ENCODE measurements at regions not wholly inside any gene's neighbourhood (a gene's known extent, or its start where the extent isn't known, plus 50 kb on each side); places are given as distances from the start of the nearest gene placed in this dataset.

- H3K9me3 ChIP-seq (ENCODE audit: insufficient read depth, low read length) = no peaks in the 10 kb centered on the region
- no peak overlapping the region for H3K27ac ChIP-seq (ENCODE audit: low read length)
- no peak overlapping the region for H3K4me3 ChIP-seq (ENCODE audit: low read length)
- no peak overlapping the region for H2AFZ ChIP-seq (ENCODE audit: low read depth, low read length)
- H3K79me2 ChIP-seq (ENCODE audit: low read length) = no peaks in the 10 kb centered on the region
- H4K20me1 ChIP-seq (ENCODE audit: insufficient read depth, low read length) = no peaks in the 10 kb centered on the region
- no peaks in the 10 kb centered on the region for H3K36me3 ChIP-seq (replicated peaks; ENCODE audit: low read depth, low read length)
- H3K27me3 ChIP-seq (ENCODE audit: low read depth, low read length) = peaks cover 59% of the 10 kb centered on the region
- peaks cover 6% of the 10 kb centered on the region; the same call in 1 of the 2 replicates for H3K4me1 ChIP-seq (ENCODE audit: low read length)
- no peak overlapping the region for H3K9ac ChIP-seq (ENCODE audit: low read length)
- no peak overlapping the region for H3K4me2 ChIP-seq (ENCODE audit: low read length)
- TF ChIP-seq EZH2phosphoT487 (IDR thresholded peaks at IDR 0.05; ENCODE audit: low read depth) = no peak
- no peak for TF ChIP-seq CTCF (IDR thresholded peaks at IDR 0.05; ENCODE audit: low read depth, low read length)
These were observed 229.2 kb downstream of the PTTG2 start for GRCh38 chr4:38189445-38189844.

GRCh38 chr4:38190717-38191178, 230.6 kb downstream of the PTTG2 start:
- Histone ChIP-seq H4K20me1 (ENCODE audit: insufficient read depth, low read length) (no peaks in the 10 kb centered on the region), H3K27ac (ENCODE audit: low read length) (no peak overlapping the region)

GRCh38 chr4:38192516-38192915, 232.3 kb downstream of the PTTG2 start:
- H3K79me2 ChIP-seq (ENCODE audit: low read length) = no peaks in the 10 kb centered on the region
- H3K27ac ChIP-seq (ENCODE audit: low read length) = no peak overlapping the region
- TF ChIP-seq CTCF (IDR thresholded peaks at IDR 0.05; ENCODE audit: low read depth, low read length) = no peak
- TF ChIP-seq EZH2phosphoT487 (IDR thresholded peaks at IDR 0.05; ENCODE audit: low read depth) = no peak
- no peaks in the 10 kb centered on the region for H4K20me1 ChIP-seq (ENCODE audit: insufficient read depth, low read length)
- no peaks in the 10 kb centered on the region for H3K9me3 ChIP-seq (ENCODE audit: insufficient read depth, low read length)
- no peak overlapping the region for H3K4me3 ChIP-seq (ENCODE audit: low read length)
- H2AFZ ChIP-seq (ENCODE audit: low read depth, low read length) = no peak overlapping the region
- peaks cover 59% of the 10 kb centered on the region for H3K27me3 ChIP-seq (ENCODE audit: low read depth, low read length)
- H3K4me1 ChIP-seq (ENCODE audit: low read length) = peaks cover 6% of the 10 kb centered on the region; the same call in 1 of the 2 replicates
- no peaks in the 10 kb centered on the region for H3K36me3 ChIP-seq (replicated peaks; ENCODE audit: low read depth, low read length)
- H3K9ac ChIP-seq (ENCODE audit: low read length) = no peak overlapping the region
- H3K4me2 ChIP-seq (ENCODE audit: low read length) = no peak overlapping the region

More at GRCh38 chr4:38190717-38191178, 230.6 kb downstream of the PTTG2 start:
- Histone ChIP-seq H2AFZ (ENCODE audit: low read depth, low read length) (no peak overlapping the region), H3K36me3 (replicated peaks; ENCODE audit: low read depth, low read length) (no peaks in the 10 kb centered on the region), H3K27me3 (ENCODE audit: low read depth, low read length) (peaks cover 66% of the 10 kb centered on the region), H3K4me1 (ENCODE audit: low read length) (peaks cover 6% of the 10 kb centered on the region; the same call in 1 of the 2 replicates), H3K79me2 (ENCODE audit: low read length) (no peaks in the 10 kb centered on the region), H3K9ac (ENCODE audit: low read length) (no peak overlapping the region), H3K4me3 (ENCODE audit: low read length) (no peak overlapping the region), H3K4me2 (ENCODE audit: low read length) (no peak overlapping the region), H3K9me3 (ENCODE audit: insufficient read depth, low read length) (no peaks in the 10 kb centered on the region)
- TF ChIP-seq CTCF (IDR thresholded peaks at IDR 0.05; ENCODE audit: low read depth, low read length) (no peak), EZH2phosphoT487 (IDR thresholded peaks at IDR 0.05; ENCODE audit: low read depth) (no peak)

GRCh38 chr4:38193236-38193863, 233.2 kb downstream of the PTTG2 start:
- no peaks in the 10 kb centered on the region for H4K20me1 ChIP-seq (ENCODE audit: insufficient read depth, low read length)
- H3K9ac ChIP-seq (ENCODE audit: low read length) = no peak overlapping the region
- H3K4me3 ChIP-seq (ENCODE audit: low read length) = no peak overlapping the region
- H3K9me3 ChIP-seq (ENCODE audit: insufficient read depth, low read length) = no peaks in the 10 kb centered on the region
- no peaks in the 10 kb centered on the region for H3K79me2 ChIP-seq (ENCODE audit: low read length)
- no peak overlapping the region for H3K4me2 ChIP-seq (ENCODE audit: low read length)
- TF ChIP-seq EZH2phosphoT487 (IDR thresholded peaks at IDR 0.05; ENCODE audit: low read depth) (no peak), CTCF (IDR thresholded peaks at IDR 0.05; ENCODE audit: low read depth, low read length) (no peak)
- H3K27me3 ChIP-seq (ENCODE audit: low read depth, low read length) = peaks cover 59% of the 10 kb centered on the region
- no peak overlapping the region for H2AFZ ChIP-seq (ENCODE audit: low read depth, low read length)
- no peak overlapping the region for H3K27ac ChIP-seq (ENCODE audit: low read length)
- H3K4me1 ChIP-seq (ENCODE audit: low read length) = peaks cover 6% of the 10 kb centered on the region; the same call in 1 of the 2 replicates
- no peaks in the 10 kb centered on the region for H3K36me3 ChIP-seq (replicated peaks; ENCODE audit: low read depth, low read length)
